ENCODE measurements at regions not wholly inside any gene's neighbourhood (a gene's known extent, or its start where the extent isn't known, plus 50 kb on each side); places are given as distances from the start of the nearest gene placed in this dataset.

DNA sequence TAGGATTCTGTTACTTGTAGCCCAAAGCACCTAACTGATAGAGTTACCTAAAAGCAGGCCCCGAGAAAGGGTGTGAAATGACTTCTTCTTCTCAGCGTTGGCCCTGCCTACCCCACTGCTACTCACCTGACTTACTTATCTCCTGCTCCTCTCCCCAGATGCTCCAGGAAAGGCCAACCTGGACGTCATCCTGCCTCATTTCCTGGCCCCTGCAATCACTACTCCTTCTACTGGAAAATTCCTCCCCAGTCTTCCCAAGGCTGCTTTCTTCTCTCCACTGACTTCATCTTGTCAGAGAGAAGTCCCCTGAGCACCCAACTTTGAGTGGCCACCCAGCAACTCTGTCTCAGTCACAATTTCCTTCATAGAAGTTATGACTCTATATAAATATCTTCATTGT is 63.4 kb upstream of the KLF7 start:
- TF ChIP-seq, protein P1, sequence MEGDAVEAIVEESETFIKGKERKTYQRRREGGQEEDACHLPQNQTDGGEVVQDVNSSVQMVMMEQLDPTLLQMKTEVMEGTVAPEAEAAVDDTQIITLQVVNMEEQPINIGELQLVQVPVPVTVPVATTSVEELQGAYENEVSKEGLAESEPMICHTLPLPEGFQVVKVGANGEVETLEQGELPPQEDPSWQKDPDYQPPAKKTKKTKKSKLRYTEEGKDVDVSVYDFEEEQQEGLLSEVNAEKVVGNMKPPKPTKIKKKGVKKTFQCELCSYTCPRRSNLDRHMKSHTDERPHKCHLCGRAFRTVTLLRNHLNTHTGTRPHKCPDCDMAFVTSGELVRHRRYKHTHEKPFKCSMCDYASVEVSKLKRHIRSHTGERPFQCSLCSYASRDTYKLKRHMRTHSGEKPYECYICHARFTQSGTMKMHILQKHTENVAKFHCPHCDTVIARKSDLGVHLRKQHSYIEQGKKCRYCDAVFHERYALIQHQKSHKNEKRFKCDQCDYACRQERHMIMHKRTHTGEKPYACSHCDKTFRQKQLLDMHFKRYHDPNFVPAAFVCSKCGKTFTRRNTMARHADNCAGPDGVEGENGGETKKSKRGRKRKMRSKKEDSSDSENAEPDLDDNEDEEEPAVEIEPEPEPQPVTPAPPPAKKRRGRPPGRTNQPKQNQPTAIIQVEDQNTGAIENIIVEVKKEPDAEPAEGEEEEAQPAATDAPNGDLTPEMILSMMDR (IDR thresholded peaks at IDR 0.05) = no peak
- no peak for TF ChIP-seq POLR2A (IDR thresholded peaks at IDR 0.05)
- no peak for TF ChIP-seq POLR2AphosphoS5 (IDR thresholded peaks at IDR 0.05)

Data from breast epithelium (tissue), 3 donors.